Body of pancreas (tissue), 4 donors: ENCODE measurements at regions not wholly inside any gene's neighbourhood (a gene's known extent, or its start where the extent isn't known, plus 50 kb on each side); places are given as distances from the start of the nearest gene placed in this dataset.

Experiments
- CTCF ChIP-seq, 7 experiments: fragments of 450-650 bp in 4 of 7; fragments of 200-600 bp in 3 of 7; sonication (generic) in 3 of 7; IDR thresholded peaks; one replicate each; pipeline ENCODE4 v1.5.1; 2016 to 2019; ENCODE audit warnings: antibody characterized with exemption in 7 of 7
- POLR2A ChIP-seq, 3 donors: fragments of 450-650 bp; IDR thresholded peaks; one replicate each; pipeline ENCODE4 v1.6.1; 2016; ENCODE audit warnings: antibody characterized with exemption in 3 of 3, mild to moderate bottlenecking in 2 of 3

GRCh38 chr11:43574949-43575912 is 105.3 kb upstream of the HSD17B12 start:
- no peak for TF ChIP-seq CTCF (IDR thresholded peaks at IDR 0.05)
- TF ChIP-seq POLR2A (IDR thresholded peaks at IDR 0.05) = no peak
